Iris pigment epithelial cell (primary cell): ENCODE measurements at regions not wholly inside any gene's neighbourhood (a gene's known extent, or its start where the extent isn't known, plus 50 kb on each side); places are given as distances from the start of the nearest gene placed in this dataset.
A peak's percentile ranks its signal among the peaks of the same experiment; 100 is the strongest.

Source experiments
- DNase-seq: peaks from one replicate; pipeline ENCODE4 v3.0.0-alpha.2; 2011; ENCODE audit warnings: low read depth

GRCh38 chr14:33871394-33871793 is 79.5 kb downstream of the EGLN3 start:
- DNase-seq = no peak

DNA sequence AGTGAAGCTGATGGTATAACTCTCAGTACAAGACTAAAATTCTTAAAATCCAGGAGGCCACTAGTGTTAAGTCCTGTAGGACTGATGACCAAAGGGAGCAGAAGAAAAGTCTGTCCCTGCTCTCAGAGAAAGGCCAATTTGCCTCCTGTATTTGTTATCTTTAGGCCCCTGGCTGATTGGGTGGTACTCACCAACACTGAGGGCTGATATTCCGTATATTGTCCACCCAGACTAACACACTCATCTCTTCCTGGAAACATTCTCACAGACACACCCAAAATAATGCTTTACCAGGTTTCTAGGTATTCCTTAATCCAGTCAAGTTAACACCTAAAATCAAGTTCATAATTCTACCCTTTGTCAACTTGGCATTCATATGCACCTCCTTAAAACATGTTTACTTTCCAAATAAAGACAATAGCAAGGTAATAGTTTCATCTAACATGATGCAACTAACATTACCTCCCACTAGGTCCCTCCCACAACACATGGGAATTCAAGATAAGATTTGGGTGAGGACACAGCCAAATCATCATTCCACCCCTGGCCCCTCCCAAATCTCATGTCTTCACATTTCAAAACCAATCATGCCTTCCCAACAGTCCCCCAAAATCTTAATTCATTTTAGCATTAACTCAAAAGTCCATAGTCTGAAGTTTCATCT is 84.3 kb downstream of the EGLN3 start:
- no peak for DNase-seq

DNA sequence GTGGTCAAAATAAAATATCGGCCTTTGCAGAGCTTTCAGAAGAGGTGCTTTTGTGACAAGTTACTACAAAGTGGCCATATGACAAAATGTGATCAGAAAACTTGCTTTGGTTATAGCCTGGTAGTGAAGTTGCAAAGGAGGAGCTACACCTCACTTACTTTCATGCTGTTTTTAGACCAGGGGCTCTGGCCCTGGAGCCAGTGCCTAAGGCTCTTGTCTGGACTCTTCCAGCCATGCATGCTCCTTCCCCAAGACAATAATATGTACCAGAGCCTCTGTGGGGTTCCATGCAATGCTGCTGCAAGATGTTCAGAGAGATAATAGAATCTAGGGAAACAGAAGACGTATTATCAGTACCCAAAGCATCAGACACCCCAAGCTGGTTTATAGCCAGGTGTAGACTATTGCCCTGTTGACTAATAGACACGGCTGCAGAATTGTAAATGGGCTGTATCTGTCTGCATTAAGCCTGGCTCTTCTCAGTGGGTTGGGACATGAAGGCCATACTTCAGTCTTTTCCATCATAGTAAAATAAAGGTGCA is 88.5 kb downstream of the EGLN3 start:
- DNase-seq = no peak

DNA sequence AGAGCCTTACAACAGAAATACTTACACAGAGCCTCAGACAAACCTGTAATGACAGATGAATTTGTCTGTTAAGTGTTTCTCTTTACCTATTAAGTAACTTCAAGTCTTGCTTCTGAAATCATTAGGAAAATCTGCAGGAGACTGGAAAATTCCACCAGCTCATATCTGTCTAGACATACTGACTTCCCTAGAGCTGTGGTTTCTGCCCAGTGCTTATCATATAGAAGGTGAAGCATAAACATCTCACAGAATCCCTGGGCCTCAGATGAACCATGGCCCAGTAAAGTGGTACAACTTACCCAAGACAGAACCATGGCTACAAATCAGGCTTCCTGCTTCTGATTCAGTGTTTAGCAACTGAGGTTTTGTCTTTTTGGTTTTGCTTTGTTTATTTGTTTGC is 91.6 kb downstream of the EGLN3 start:
- DNase-seq = peak; percentile 20

DNA sequence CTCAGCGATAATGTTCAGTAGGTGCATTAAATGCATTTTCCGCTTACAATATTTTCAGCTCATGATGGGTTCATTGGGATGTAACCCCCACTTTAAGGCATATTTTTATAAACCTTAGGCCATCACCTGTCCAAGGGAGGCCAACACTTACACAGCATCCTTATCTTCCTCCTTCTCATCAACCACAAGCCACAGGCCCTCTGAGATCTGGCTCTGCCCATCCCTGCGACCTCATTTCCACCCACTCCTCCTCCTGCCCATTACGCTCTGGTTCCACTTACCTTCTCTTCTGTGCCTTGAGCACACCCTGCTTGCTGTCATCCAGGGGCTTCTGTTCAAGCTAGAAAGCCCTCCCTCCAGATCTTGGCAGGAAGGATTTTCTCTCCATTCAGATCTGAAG is 93.2 kb downstream of the EGLN3 start:
- no peak for DNase-seq

GRCh38 chr14:33855672-33856071 is 95.2 kb downstream of the EGLN3 start:
- DNase-seq = no peak
